ENCODE measurements at regions not wholly inside any gene's neighbourhood (a gene's known extent, or its start where the extent isn't known, plus 50 kb on each side); places are given as distances from the start of the nearest gene placed in this dataset.

DNA sequence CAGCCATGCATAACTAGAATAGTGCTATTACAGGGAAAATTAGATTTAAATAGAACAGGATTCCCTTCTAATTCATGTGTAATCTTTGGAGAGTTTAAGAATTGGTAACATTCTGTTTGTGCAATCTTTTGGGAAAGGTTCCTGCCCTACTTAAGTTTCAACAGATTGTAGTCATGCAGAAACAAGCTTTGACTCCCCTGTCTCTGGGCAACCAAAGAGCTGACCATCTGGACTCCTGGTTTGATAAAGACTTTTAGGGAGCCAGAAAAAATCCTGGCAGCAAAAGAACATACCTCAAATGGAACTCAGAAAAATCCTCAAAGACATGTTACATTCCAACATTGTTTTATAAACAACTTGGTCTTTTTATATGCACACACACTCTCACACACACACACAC, 191.1 kb upstream of the NEIL3 start:
- H3K4me1 ChIP-seq (ENCODE audit: control insufficient read depth in 2 of 2, insufficient read depth in 2 of 2, low read length in 2 of 2) = no peaks in the 10 kb centered on the region
- no peak overlapping the region for H3K4me3 ChIP-seq (ENCODE audit: low read length in 2 of 2)
- H3K27me3 ChIP-seq (ENCODE audit: control insufficient read depth in 2 of 2, insufficient read depth in 1 of 2, low read length in 1 of 2) = no peaks in the 10 kb centered on the region
- H3K9me3 ChIP-seq (ENCODE audit: control insufficient read depth in 2 of 2, insufficient read depth in 1 of 2, low read length in 1 of 2) = no peaks in the 10 kb centered on the region
- no peaks in the 10 kb centered on the region for H3K36me3 ChIP-seq (ENCODE audit: control insufficient read depth in 2 of 2, insufficient read depth in 2 of 2, low read length in 1 of 2)
- H3K27ac ChIP-seq (ENCODE audit: low read depth in 1 of 2, low read length in 1 of 2) = no peak overlapping the region
- no peak for DNase-seq (ENCODE audit: low read depth in 6 of 9, low spot score in 9 of 9)

DNA sequence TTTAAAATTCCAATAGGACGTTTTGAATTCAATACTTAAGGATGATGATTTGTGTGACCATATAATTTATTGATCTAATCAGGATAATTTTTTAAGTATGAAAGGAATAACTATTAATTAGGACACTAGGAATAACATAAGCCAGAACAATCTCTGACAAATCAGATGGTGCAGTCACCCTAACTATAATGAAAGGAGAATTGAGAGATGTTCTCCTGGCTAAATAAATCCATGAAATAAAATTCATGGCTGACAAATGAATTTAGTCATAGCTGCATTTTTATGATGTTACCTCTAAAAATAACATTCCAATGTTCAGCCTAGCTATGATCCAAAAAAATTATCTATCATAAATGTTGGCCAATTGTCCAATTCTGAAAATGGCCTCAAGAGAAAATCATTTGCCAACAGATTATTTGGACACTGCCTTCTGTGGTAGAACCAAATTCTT, 190.6 kb upstream of the NEIL3 start:
- WGBS = 56% methylated on average over 1 of the region's 1 CpG

DNA sequence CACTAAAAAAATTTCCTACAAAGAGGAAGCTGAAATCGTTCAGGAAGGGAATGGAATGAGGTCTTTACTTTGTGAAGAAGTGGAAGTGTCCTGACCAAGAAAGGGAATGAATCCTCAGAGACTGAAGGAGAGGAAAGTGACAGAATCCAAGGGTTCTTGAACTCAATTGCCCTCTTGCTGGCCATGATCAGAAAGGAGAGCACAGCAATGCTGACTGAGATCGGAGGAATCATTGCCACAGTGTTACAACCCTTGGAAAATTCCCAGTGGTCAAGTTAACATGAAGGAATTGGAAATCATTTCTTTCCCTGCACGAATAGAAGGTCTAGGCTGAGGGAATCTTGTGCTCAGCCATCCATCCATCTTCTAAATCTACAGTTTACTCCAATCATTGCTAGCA, 190.0 kb upstream of the NEIL3 start:
- H3K4me1 ChIP-seq (ENCODE audit: control insufficient read depth in 2 of 2, insufficient read depth in 2 of 2, low read length in 2 of 2) = no peaks in the 10 kb centered on the region
- H3K9me3 ChIP-seq (ENCODE audit: control insufficient read depth in 2 of 2, insufficient read depth in 1 of 2, low read length in 1 of 2) = no peaks in the 10 kb centered on the region
- no peaks in the 10 kb centered on the region for H3K36me3 ChIP-seq (ENCODE audit: control insufficient read depth in 2 of 2, insufficient read depth in 2 of 2, low read length in 1 of 2)
- H3K27me3 ChIP-seq (ENCODE audit: control insufficient read depth in 2 of 2, insufficient read depth in 1 of 2, low read length in 1 of 2) = no peaks in the 10 kb centered on the region
- no peak overlapping the region for H3K27ac ChIP-seq (ENCODE audit: low read depth in 1 of 2, low read length in 1 of 2)
- DNase-seq (ENCODE audit: low read depth in 6 of 9, low spot score in 9 of 9) = no peak
- 75% methylated on average over 3 of the region's 3 CpGs for WGBS
- H3K4me3 ChIP-seq (ENCODE audit: low read length in 2 of 2) = no peak overlapping the region

More for the DNA sequence above, 190.6 kb upstream of the NEIL3 start:
- no peak overlapping the region for H3K27ac ChIP-seq (ENCODE audit: low read depth in 1 of 2, low read length in 1 of 2)
- no peaks in the 10 kb centered on the region for H3K36me3 ChIP-seq (ENCODE audit: control insufficient read depth in 2 of 2, insufficient read depth in 2 of 2, low read length in 1 of 2)
- H3K4me3 ChIP-seq (ENCODE audit: low read length in 2 of 2) = no peak overlapping the region
- no peaks in the 10 kb centered on the region for H3K9me3 ChIP-seq (ENCODE audit: control insufficient read depth in 2 of 2, insufficient read depth in 1 of 2, low read length in 1 of 2)
- DNase-seq (ENCODE audit: low read depth in 6 of 9, low spot score in 9 of 9) = no peak
- no peaks in the 10 kb centered on the region for H3K4me1 ChIP-seq (ENCODE audit: control insufficient read depth in 2 of 2, insufficient read depth in 2 of 2, low read length in 2 of 2)
- H3K27me3 ChIP-seq (ENCODE audit: control insufficient read depth in 2 of 2, insufficient read depth in 1 of 2, low read length in 1 of 2) = no peaks in the 10 kb centered on the region

DNA sequence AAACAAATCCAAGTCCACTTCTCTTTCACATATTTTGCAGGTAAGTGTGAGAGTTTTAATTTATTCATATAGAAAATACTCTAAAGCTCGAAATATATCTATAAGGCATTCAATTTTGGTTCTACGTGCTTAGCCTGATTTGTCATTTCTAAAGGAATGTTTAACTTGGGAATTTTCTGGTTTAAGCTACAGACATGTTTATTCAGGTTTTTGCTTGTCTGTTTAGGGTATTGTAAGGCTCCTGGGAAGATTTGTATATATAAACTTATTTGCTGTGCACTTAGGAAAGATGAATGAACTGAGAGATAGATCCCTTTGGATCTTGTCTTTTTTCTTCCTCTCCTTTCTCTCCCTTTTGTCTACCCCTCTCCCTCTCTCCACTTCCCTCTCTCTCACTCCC, 185.9 kb upstream of the NEIL3 start:
- 84% methylated on average over 2 of the region's 2 CpGs for WGBS
- DNase-seq (ENCODE audit: low read depth in 6 of 9, low spot score in 9 of 9) = no peak
- H3K27me3 ChIP-seq (ENCODE audit: control insufficient read depth in 2 of 2, insufficient read depth in 1 of 2, low read length in 1 of 2) = no peaks in the 10 kb centered on the region
- H3K4me3 ChIP-seq (ENCODE audit: low read length in 2 of 2) = no peak overlapping the region
- H3K27ac ChIP-seq (ENCODE audit: low read depth in 1 of 2, low read length in 1 of 2) = no peak overlapping the region
- no peaks in the 10 kb centered on the region for H3K36me3 ChIP-seq (ENCODE audit: control insufficient read depth in 2 of 2, insufficient read depth in 2 of 2, low read length in 1 of 2)
- no peaks in the 10 kb centered on the region for H3K4me1 ChIP-seq (ENCODE audit: control insufficient read depth in 2 of 2, insufficient read depth in 2 of 2, low read length in 2 of 2)
- no peaks in the 10 kb centered on the region for H3K9me3 ChIP-seq (ENCODE audit: control insufficient read depth in 2 of 2, insufficient read depth in 1 of 2, low read length in 1 of 2)

DNA sequence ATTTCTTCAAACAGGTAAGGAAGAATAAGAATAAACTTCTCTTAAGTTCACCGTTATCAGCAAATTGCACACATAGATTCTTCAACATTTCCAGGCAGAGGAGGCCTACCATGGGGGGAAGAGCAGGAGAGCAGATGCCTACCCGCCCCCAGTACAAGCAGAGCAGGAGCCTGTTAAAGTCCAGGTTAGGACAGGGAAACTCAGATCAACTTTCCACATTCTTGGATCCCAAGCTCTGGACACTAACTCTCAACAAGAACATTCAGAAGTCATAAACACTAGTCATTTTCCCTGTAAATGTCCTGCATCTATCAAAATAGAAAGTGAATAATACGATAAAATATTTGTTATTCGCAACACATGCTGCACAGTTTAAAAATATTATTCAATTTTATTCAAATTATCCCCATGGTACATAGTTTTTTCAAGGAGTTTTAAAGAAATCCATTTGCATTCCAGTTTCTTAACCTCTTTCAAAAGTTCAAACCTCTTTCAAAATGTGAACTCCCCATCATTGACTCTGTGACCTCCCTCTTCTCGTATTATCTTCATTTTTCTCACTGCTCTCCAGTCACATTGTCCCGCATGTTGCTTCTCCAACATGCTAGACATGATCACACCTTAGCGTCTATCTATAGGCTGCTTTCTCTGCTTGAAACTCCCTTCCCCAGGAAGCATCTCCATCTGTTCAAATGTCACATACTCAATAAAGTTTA, 185.2 kb upstream of the NEIL3 start:
- Histone ChIP-seq H3K27ac (ENCODE audit: low read depth in 1 of 2, low read length in 1 of 2) (no peak overlapping the region), H3K9me3 (ENCODE audit: control insufficient read depth in 2 of 2, insufficient read depth in 1 of 2, low read length in 1 of 2) (peaks cover 0 to under 1% of the 10 kb centered on the region in 2 donors), H3K36me3 (ENCODE audit: control insufficient read depth in 2 of 2, insufficient read depth in 2 of 2, low read length in 1 of 2) (no peaks in the 10 kb centered on the region), H3K4me3 (ENCODE audit: low read length in 2 of 2) (no peak overlapping the region), H3K4me1 (ENCODE audit: control insufficient read depth in 2 of 2, insufficient read depth in 2 of 2, low read length in 2 of 2) (no peaks in the 10 kb centered on the region), H3K27me3 (ENCODE audit: control insufficient read depth in 2 of 2, insufficient read depth in 1 of 2, low read length in 1 of 2) (no peaks in the 10 kb centered on the region)
- no peak for DNase-seq (ENCODE audit: low read depth in 6 of 9, low spot score in 9 of 9)
- WGBS = 91% methylated on average over 7 of the region's 7 CpGs

DNA sequence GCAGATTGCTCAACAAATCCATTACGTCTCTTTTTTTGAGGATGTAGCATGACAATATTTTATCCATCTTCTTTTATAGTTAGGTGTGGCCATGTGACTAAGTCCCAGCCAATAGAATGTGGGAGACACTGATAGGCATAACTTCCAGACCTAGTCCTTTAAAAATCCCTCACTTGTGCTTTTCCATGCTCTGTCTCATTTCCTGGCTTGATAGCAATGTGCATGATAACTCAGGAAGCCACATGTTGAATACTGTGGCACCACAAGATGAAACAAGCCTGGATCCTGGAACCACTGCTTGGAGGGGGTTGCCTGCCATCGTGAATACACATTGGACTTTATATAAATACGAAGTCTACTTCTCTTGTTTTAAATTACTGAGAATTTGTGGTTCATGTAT, 184.0 kb upstream of the NEIL3 start:
- no peak overlapping the region for H3K27ac ChIP-seq (ENCODE audit: low read depth in 1 of 2, low read length in 1 of 2)
- H3K4me3 ChIP-seq (ENCODE audit: low read length in 2 of 2) = no peak overlapping the region
- peaks cover 0 to 10% of the 10 kb centered on the region in 2 donors for H3K9me3 ChIP-seq (ENCODE audit: control insufficient read depth in 2 of 2, insufficient read depth in 1 of 2, low read length in 1 of 2)
- H3K27me3 ChIP-seq (ENCODE audit: control insufficient read depth in 2 of 2, insufficient read depth in 1 of 2, low read length in 1 of 2) = no peaks in the 10 kb centered on the region
- 88% methylated on average over 3 of the region's 3 CpGs for WGBS
- no peaks in the 10 kb centered on the region for H3K4me1 ChIP-seq (ENCODE audit: control insufficient read depth in 2 of 2, insufficient read depth in 2 of 2, low read length in 2 of 2)
- no peaks in the 10 kb centered on the region for H3K36me3 ChIP-seq (ENCODE audit: control insufficient read depth in 2 of 2, insufficient read depth in 2 of 2, low read length in 1 of 2)
- no peak for DNase-seq (ENCODE audit: low read depth in 6 of 9, low spot score in 9 of 9)

DNA sequence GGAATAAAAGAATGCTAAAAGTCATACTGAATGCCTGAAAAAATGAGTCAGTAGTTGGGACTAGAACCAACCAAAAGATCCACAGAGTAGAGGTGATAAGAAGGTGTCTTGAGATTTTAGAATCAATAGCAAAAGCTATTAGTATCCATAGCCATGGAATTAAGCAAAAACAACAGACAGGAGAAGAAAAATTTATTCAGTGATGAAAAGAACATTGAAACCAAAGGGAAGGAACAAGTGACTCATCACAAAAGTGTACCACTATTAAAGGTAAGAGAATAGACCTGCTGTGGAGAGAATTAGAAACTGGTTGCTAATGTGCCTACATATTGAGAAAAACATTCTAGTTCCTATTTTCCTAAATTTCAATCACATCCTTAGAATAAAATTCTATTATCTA, 182.0 kb upstream of the NEIL3 start:
- no peaks in the 10 kb centered on the region for H3K27me3 ChIP-seq (ENCODE audit: control insufficient read depth in 2 of 2, insufficient read depth in 1 of 2, low read length in 1 of 2)
- H3K4me3 ChIP-seq (ENCODE audit: low read length in 2 of 2) = no peak overlapping the region
- peaks cover 0 to 10% of the 10 kb centered on the region in 2 donors for H3K9me3 ChIP-seq (ENCODE audit: control insufficient read depth in 2 of 2, insufficient read depth in 1 of 2, low read length in 1 of 2)
- H3K4me1 ChIP-seq (ENCODE audit: control insufficient read depth in 2 of 2, insufficient read depth in 2 of 2, low read length in 2 of 2) = no peaks in the 10 kb centered on the region
- no peaks in the 10 kb centered on the region for H3K36me3 ChIP-seq (ENCODE audit: control insufficient read depth in 2 of 2, insufficient read depth in 2 of 2, low read length in 1 of 2)
- no peak overlapping the region for H3K27ac ChIP-seq (ENCODE audit: low read depth in 1 of 2, low read length in 1 of 2)
- DNase-seq (ENCODE audit: low read depth in 6 of 9, low spot score in 9 of 9) = no peak

DNA sequence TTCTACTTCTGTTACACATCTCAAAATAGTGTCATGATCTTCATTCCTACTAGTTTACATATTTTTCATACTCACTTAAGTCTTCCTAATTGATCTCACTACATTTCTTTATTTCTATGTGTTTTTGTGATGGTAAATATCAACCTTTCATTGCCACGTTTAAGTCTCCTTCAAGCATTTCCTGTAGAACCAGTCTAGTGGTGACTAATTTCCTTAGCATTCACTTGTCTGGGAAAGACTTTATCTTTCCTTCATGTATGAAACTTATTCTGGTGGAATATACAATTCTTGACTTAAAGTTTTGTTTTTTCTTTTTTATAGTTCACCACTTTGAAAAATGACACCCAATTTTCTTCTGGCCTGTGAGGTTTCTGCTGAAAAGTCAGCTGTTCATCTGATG, 181.4 kb upstream of the NEIL3 start:
- H3K4me1 ChIP-seq (ENCODE audit: control insufficient read depth in 2 of 2, insufficient read depth in 2 of 2, low read length in 2 of 2) = no peaks in the 10 kb centered on the region
- peaks cover 0 to 10% of the 10 kb centered on the region in 2 donors for H3K9me3 ChIP-seq (ENCODE audit: control insufficient read depth in 2 of 2, insufficient read depth in 1 of 2, low read length in 1 of 2)
- no peak overlapping the region for H3K4me3 ChIP-seq (ENCODE audit: low read length in 2 of 2)
- no peak overlapping the region for H3K27ac ChIP-seq (ENCODE audit: low read depth in 1 of 2, low read length in 1 of 2)
- no peak for DNase-seq (ENCODE audit: low read depth in 6 of 9, low spot score in 9 of 9)
- H3K36me3 ChIP-seq (ENCODE audit: control insufficient read depth in 2 of 2, insufficient read depth in 2 of 2, low read length in 1 of 2) = no peaks in the 10 kb centered on the region
- 16% methylated on average over 1 of the region's 1 CpG for WGBS
- no peaks in the 10 kb centered on the region for H3K27me3 ChIP-seq (ENCODE audit: control insufficient read depth in 2 of 2, insufficient read depth in 1 of 2, low read length in 1 of 2)

DNA sequence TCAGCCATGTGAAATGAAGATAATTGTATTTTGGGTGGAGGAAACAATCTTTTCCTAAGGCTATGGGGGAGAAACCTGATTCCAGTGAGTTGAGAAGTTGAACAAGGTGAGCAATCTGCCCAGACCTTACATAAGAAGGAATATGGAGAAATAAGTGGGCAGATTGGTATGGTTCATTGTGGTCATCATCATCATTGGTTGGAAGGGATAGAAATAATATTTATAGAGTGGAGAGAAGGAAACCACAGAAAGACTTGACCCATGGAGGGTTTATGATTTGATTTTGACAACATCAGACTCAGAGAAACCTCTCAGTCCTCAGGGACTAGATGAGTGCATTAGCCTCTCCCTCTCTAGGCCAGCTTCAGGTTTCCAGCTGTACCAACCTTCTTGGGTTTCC, 177.9 kb upstream of the NEIL3 start:
- Histone ChIP-seq H3K27ac (ENCODE audit: low read depth in 1 of 2, low read length in 1 of 2) (no peak overlapping the region), H3K4me1 (ENCODE audit: control insufficient read depth in 2 of 2, insufficient read depth in 2 of 2, low read length in 2 of 2) (no peaks in the 10 kb centered on the region), H3K9me3 (ENCODE audit: control insufficient read depth in 2 of 2, insufficient read depth in 1 of 2, low read length in 1 of 2) (peaks cover 0 to 10% of the 10 kb centered on the region in 2 donors), H3K4me3 (ENCODE audit: low read length in 2 of 2) (no peak overlapping the region), H3K36me3 (ENCODE audit: control insufficient read depth in 2 of 2, insufficient read depth in 2 of 2, low read length in 1 of 2) (no peaks in the 10 kb centered on the region), H3K27me3 (ENCODE audit: control insufficient read depth in 2 of 2, insufficient read depth in 1 of 2, low read length in 1 of 2) (no peaks in the 10 kb centered on the region)
- DNase-seq (ENCODE audit: low read depth in 6 of 9, low spot score in 9 of 9) = no peak

DNA sequence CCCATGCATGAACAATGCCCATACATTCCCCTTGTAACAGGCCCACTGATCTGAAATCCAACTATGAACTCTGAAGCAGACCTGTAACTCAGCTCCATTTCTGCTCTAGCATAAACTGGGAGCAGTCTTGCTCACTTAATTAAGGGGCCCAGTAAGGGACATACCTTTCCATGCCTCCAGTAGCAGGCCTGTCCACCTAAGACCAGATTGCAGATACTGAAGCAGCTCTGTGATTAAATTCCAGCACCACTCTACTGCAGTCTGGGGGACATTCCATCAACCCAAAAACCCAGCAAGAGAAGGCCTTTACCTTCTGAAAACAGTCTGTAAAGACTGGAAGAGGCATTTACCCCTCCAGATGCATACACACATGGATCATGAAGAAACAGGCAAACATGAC, 162.0 kb upstream of the NEIL3 start:
- H3K36me3 ChIP-seq (ENCODE audit: control insufficient read depth in 2 of 2, insufficient read depth in 2 of 2, low read length in 1 of 2) = no peaks in the 10 kb centered on the region
- no peaks in the 10 kb centered on the region for H3K27me3 ChIP-seq (ENCODE audit: control insufficient read depth in 2 of 2, insufficient read depth in 1 of 2, low read length in 1 of 2)
- H3K27ac ChIP-seq (ENCODE audit: low read depth in 1 of 2, low read length in 1 of 2) = no peak overlapping the region
- no peak overlapping the region for H3K4me3 ChIP-seq (ENCODE audit: low read length in 2 of 2)
- no peak for DNase-seq (ENCODE audit: low read depth in 6 of 9, low spot score in 9 of 9)
- H3K9me3 ChIP-seq (ENCODE audit: control insufficient read depth in 2 of 2, insufficient read depth in 1 of 2, low read length in 1 of 2) = peaks cover 0 to under 1% of the 10 kb centered on the region in 2 donors
- H3K4me1 ChIP-seq (ENCODE audit: control insufficient read depth in 2 of 2, insufficient read depth in 2 of 2, low read length in 2 of 2) = no peaks in the 10 kb centered on the region
